Muscle of arm (tissue), 1 donor: ENCODE measurements at regions not wholly inside any gene's neighbourhood (a gene's known extent, or its start where the extent isn't known, plus 50 kb on each side); places are given as distances from the start of the nearest gene placed in this dataset.

Source experiments
- DNase-seq: peaks from one replicate; pipeline ENCODE4 v3.0.0-alpha.2; 2013

GRCh38 chr6:105850261-105851112 lies 235.6 kb upstream of the PRDM1 start:
- no peak for DNase-seq

- no peak for DNase-seq
These were observed 236.4 kb upstream of the PRDM1 start for GRCh38 chr6:105849746-105850145.

GRCh38 chr6:105847433-105847832 lies 238.7 kb upstream of the PRDM1 start:
- no peak for DNase-seq

- DNase-seq = peak; percentile 36
These were observed 241.8 kb upstream of the PRDM1 start for GRCh38 chr6:105844275-105844883.

GRCh38 chr6:105839266-105839665 lies 246.9 kb upstream of the PRDM1 start:
- DNase-seq = no peak

GRCh38 chr6:105838171-105838570 lies 248.0 kb upstream of the PRDM1 start:
- DNase-seq = no peak

- DNase-seq = no peak
These were observed 249.2 kb upstream of the PRDM1 start for GRCh38 chr6:105836889-105837288.

GRCh38 chr6:105836379-105836778 lies 249.8 kb upstream of the PRDM1 start:
- no peak for DNase-seq

GRCh38 chr6:105835373-105835772 lies 250.8 kb upstream of the PRDM1 start:
- no peak for DNase-seq

- DNase-seq = no peak
These were observed 251.9 kb upstream of the PRDM1 start for GRCh38 chr6:105833959-105834947.

GRCh38 chr6:105832313-105832761 lies 253.8 kb upstream of the PRDM1 start:
- no peak for DNase-seq

- DNase-seq = no peak
These were observed 254.6 kb upstream of the PRDM1 start for GRCh38 chr6:105831311-105832097.

- no peak for DNase-seq
These were observed 260.9 kb upstream of the PRDM1 start for GRCh38 chr6:105825210-105825609.

- DNase-seq = no peak
These were observed 261.4 kb upstream of the PRDM1 start for GRCh38 chr6:105824732-105825131.

- no peak for DNase-seq
These were observed 264.4 kb upstream of the PRDM1 start for GRCh38 chr6:105821777-105822176.

GRCh38 chr6:105821027-105821426 lies 265.1 kb upstream of the PRDM1 start:
- DNase-seq = no peak

- DNase-seq = no peak
These were observed 266.4 kb upstream of the PRDM1 start for GRCh38 chr6:105819745-105820144.

GRCh38 chr6:105818505-105818904 lies 267.6 kb upstream of the PRDM1 start:
- no peak for DNase-seq

- DNase-seq = no peak
These were observed 268.2 kb upstream of the PRDM1 start for GRCh38 chr6:105817961-105818360.

- no peak for DNase-seq
These were observed 268.8 kb upstream of the PRDM1 start for GRCh38 chr6:105817370-105817769.

GRCh38 chr6:105816847-105817246 lies 269.3 kb upstream of the PRDM1 start:
- no peak for DNase-seq
